NCI-H1436 (cell line): ENCODE measurements at regions not wholly inside any gene's neighbourhood (a gene's known extent, or its start where the extent isn't known, plus 50 kb on each side); places are given as distances from the start of the nearest gene placed in this dataset.
"Not testable (repeated sequence)": the region's sequence is repeated elsewhere in the genome, so short reads cannot be mapped to it uniquely, and the experiment has no call there.

Experiments
- DNase-seq: peaks from one replicate; lab custom pipeline; 2025; lab: John Stamatoyannopoulos, UW

- DNase-seq, result no peak
These were observed 687.5 kb upstream of the FBXO33 start for GRCh38 chr14:40119765-40120164.

- DNase-seq, result no peak
These were observed 687.1 kb upstream of the FBXO33 start for GRCh38 chr14:40119321-40119720.

- DNase-seq, result no peak
These were observed 683.4 kb upstream of the FBXO33 start for GRCh38 chr14:40115583-40115982.

GRCh38 chr14:40113671-40114070 lies 681.4 kb upstream of the FBXO33 start:
- DNase-seq, result no peak

- no peak for DNase-seq
These were observed 668.4 kb upstream of the FBXO33 start for GRCh38 chr14:40100544-40101196.

GRCh38 chr14:40099316-40099715 lies 667.1 kb upstream of the FBXO33 start:
- DNase-seq, result no peak

GRCh38 chr14:40098468-40098867 lies 666.2 kb upstream of the FBXO33 start:
- no peak for DNase-seq

GRCh38 chr14:40096968-40097367 lies 664.7 kb upstream of the FBXO33 start:
- DNase-seq, result no peak

GRCh38 chr14:40093800-40094199 lies 661.6 kb upstream of the FBXO33 start:
- no peak for DNase-seq

- DNase-seq, result no peak
These were observed 641.9 kb upstream of the FBXO33 start for GRCh38 chr14:40074169-40074568.

GRCh38 chr14:40072175-40072574 lies 639.9 kb upstream of the FBXO33 start:
- no peak for DNase-seq

- DNase-seq, result no peak
These were observed 627.0 kb upstream of the FBXO33 start for GRCh38 chr14:40058901-40059897.

GRCh38 chr14:40053416-40053815 lies 621.2 kb upstream of the FBXO33 start:
- no peak for DNase-seq

- DNase-seq, result no peak
These were observed 596.8 kb upstream of the FBXO33 start for GRCh38 chr14:40028991-40029390.

- DNase-seq, result no peak
These were observed 592.9 kb upstream of the FBXO33 start for GRCh38 chr14:40025101-40025500.

GRCh38 chr14:40010961-40011360 lies 578.7 kb upstream of the FBXO33 start:
- no peak for DNase-seq

- no peak for DNase-seq
These were observed 577.5 kb upstream of the FBXO33 start for GRCh38 chr14:40009771-40010170.

GRCh38 chr14:40008345-40008744 lies 576.1 kb upstream of the FBXO33 start:
- not testable (repeated sequence) for DNase-seq

GRCh38 chr14:40004871-40005500 lies 572.8 kb upstream of the FBXO33 start:
- DNase-seq, result no peak

GRCh38 chr14:40003773-40004172 lies 571.5 kb upstream of the FBXO33 start:
- no peak for DNase-seq

- no peak for DNase-seq
These were observed 566.6 kb upstream of the FBXO33 start for GRCh38 chr14:39998854-39999253.

GRCh38 chr14:39998114-39998513 lies 565.9 kb upstream of the FBXO33 start:
- DNase-seq, result no peak

- DNase-seq, result peak; percentile 34
These were observed 558.8 kb upstream of the FBXO33 start for GRCh38 chr14:39991041-39991440.
